ENCODE measurements at regions not wholly inside any gene's neighbourhood (a gene's known extent, or its start where the extent isn't known, plus 50 kb on each side); places are given as distances from the start of the nearest gene placed in this dataset.

GRCh38 chr12:104877103-104877705, 80.9 kb downstream of the SLC41A2 start:
- dilution Hi-C loops (cut with MboI; ENCODE audit: extremely low pct_ligation_motif_present, low sequenced_read_pairs) (no loop called here), intact Hi-C loops (cut with micrococcal nuclease) (loop anchor here (1.0 to 5.0 kb wide), 4 partner anchors 175 to 676 kb away; partner anchors contain the start of gene CHST11)
- no peak overlapping the region for H3K4me2 ChIP-seq (ENCODE audit: insufficient read depth, low read length)
- no peaks in the 10 kb centered on the region for H3K9me3 ChIP-seq (replicated peaks; ENCODE audit: control insufficient read depth, insufficient read depth, low read length)
- CTCF ChIA-PET: interaction anchor here (0.6 to 5.3 kb wide), 10 partner anchors 9 to 504 kb away, joined by 3 to 83 read pairs (median 3); no protein-coding TSS in a partner anchor
- H4K20me1 ChIP-seq (replicated peaks; ENCODE audit: control insufficient read depth, extremely low read depth, insufficient read depth, low read length): no peaks in the 10 kb centered on the region
- peak; percentile 63 for DNase-seq (ENCODE audit: low read depth, low spot score)
- no peaks in the 10 kb centered on the region for H3K4me1 ChIP-seq (ENCODE audit: control insufficient read depth, extremely low read depth, insufficient read depth, low read length)
- no peak overlapping the region for H2AFZ ChIP-seq (ENCODE audit: low read depth, low read length)
- no peaks in the 10 kb centered on the region for H3K36me3 ChIP-seq (ENCODE audit: control insufficient read depth in 2 of 2, extremely low read depth in 1 of 2, insufficient read depth in 2 of 2, low read length in 2 of 2)
- no peak overlapping the region for H3K27ac ChIP-seq (ENCODE audit: insufficient read depth, low read depth, low read length)
- peak; percentile 27 to 50 for TF ChIP-seq CTCF (IDR thresholded peaks at IDR 0.05; ENCODE audit: extremely low read depth in 1 of 2, insufficient read depth in 1 of 2, low read depth in 1 of 2, low read length in 2 of 2)
- TF ChIP-seq MAX (IDR thresholded peaks at IDR 0.05; ENCODE audit: insufficient read depth, insufficient read length): no peak
- no peak for FAIRE-seq
- H3K4me3 ChIP-seq (replicated peaks in 1 of 3; ENCODE audit: insufficient read depth in 1 of 3, low read depth in 1 of 3, low read length in 3 of 3): no peak overlapping the region
- no peaks in the 10 kb centered on the region for H3K79me2 ChIP-seq (ENCODE audit: control insufficient read depth, insufficient read depth, low read length)
- H3K27me3 ChIP-seq (ENCODE audit: control insufficient read depth in 2 of 2, insufficient read depth in 2 of 2, low read length in 2 of 2): no peaks in the 10 kb centered on the region
- no peaks in the 10 kb centered on the region for H3K9me1 ChIP-seq (replicated peaks; ENCODE audit: control insufficient read depth, extremely low read depth, insufficient read depth, low read length)
- no TSS peak for BruUV-seq (replicated peaks)
- POLR2A ChIA-PET: no interaction called here
- no peak overlapping the region for H3K9ac ChIP-seq (replicated peaks; ENCODE audit: extremely low read depth, insufficient read depth, low read length)

GRCh38 chr12:104873374-104873773, 84.7 kb downstream of the SLC41A2 start:
- H3K4me2 ChIP-seq (ENCODE audit: insufficient read depth, low read length): no peak overlapping the region
- POLR2A ChIA-PET: no interaction called here
- dilution Hi-C loops (cut with MboI; ENCODE audit: extremely low pct_ligation_motif_present, low sequenced_read_pairs): no loop called here
- no peaks in the 10 kb centered on the region for H3K36me3 ChIP-seq (ENCODE audit: control insufficient read depth in 2 of 2, extremely low read depth in 1 of 2, insufficient read depth in 2 of 2, low read length in 2 of 2)
- H3K4me1 ChIP-seq (ENCODE audit: control insufficient read depth, extremely low read depth, insufficient read depth, low read length): no peaks in the 10 kb centered on the region
- no peak overlapping the region for H3K9ac ChIP-seq (replicated peaks; ENCODE audit: extremely low read depth, insufficient read depth, low read length)
- CTCF ChIA-PET: interaction anchor here (0.7 to 5.3 kb wide), 2 partner anchors 59 to 491 kb away, joined by 3 to 83 read pairs; no protein-coding TSS in a partner anchor
- BruUV-seq (replicated peaks): no TSS peak
- no peaks in the 10 kb centered on the region for H3K9me3 ChIP-seq (replicated peaks; ENCODE audit: control insufficient read depth, insufficient read depth, low read length)
- H3K27ac ChIP-seq (ENCODE audit: insufficient read depth, low read depth, low read length): no peak overlapping the region
- no peaks in the 10 kb centered on the region for H3K9me1 ChIP-seq (replicated peaks; ENCODE audit: control insufficient read depth, extremely low read depth, insufficient read depth, low read length)
- intact Hi-C loops (cut with micrococcal nuclease): no loop called here
- H3K4me3 ChIP-seq (replicated peaks in 1 of 3; ENCODE audit: insufficient read depth in 1 of 3, low read depth in 1 of 3, low read length in 3 of 3): no peak overlapping the region
- no peaks in the 10 kb centered on the region for H3K79me2 ChIP-seq (ENCODE audit: control insufficient read depth, insufficient read depth, low read length)
- H3K27me3 ChIP-seq (ENCODE audit: control insufficient read depth in 2 of 2, insufficient read depth in 2 of 2, low read length in 2 of 2): no peaks in the 10 kb centered on the region
- DNase-seq (ENCODE audit: low read depth, low spot score): no peak
- peak overlapping the region; percentile 1 for H2AFZ ChIP-seq (ENCODE audit: low read depth, low read length)
- no peak for TF ChIP-seq EZH2 (IDR thresholded peaks at IDR 0.05; ENCODE audit: borderline replicate concordance, low read depth, low read length, severe bottlenecking)
- peak; percentile 29 for TF ChIP-seq FOS (IDR thresholded peaks at IDR 0.05; ENCODE audit: borderline replicate concordance, insufficient read depth, low read length)
- H4K20me1 ChIP-seq (replicated peaks; ENCODE audit: control insufficient read depth, extremely low read depth, insufficient read depth, low read length): no peaks in the 10 kb centered on the region
- peak; percentile 68 for FAIRE-seq

Data from endothelial cell of umbilical vein (primary cell).